Parathyroid adenoma (tissue), 2 donors: ENCODE measurements at regions not wholly inside any gene's neighbourhood (a gene's known extent, or its start where the extent isn't known, plus 50 kb on each side); places are given as distances from the start of the nearest gene placed in this dataset.

Experiments
- H2AFZ ChIP-seq: fragments of 300-600 bp; sonication (generic); one replicate; pipeline ENCODE4 v1.7.0; 2017; ENCODE audit warnings: antibody characterized with exemption, mild to moderate bottlenecking
- H3K27ac ChIP-seq: fragments of 300-600 bp; sonication (generic); one replicate; pipeline ENCODE4 v1.7.0; 2017
- H3K27me3 ChIP-seq: fragments of 300-600 bp; sonication (generic); one replicate; pipeline ENCODE4 v1.7.0; 2017; ENCODE audit warnings: low read length; ENCODE audit not compliant: control insufficient read depth, insufficient read depth
- H3K36me3 ChIP-seq: fragments of 300-600 bp; sonication (generic); one replicate; pipeline ENCODE4 v1.7.0; 2017; ENCODE audit warnings: low read length; ENCODE audit not compliant: control insufficient read depth, insufficient read depth
- H3K4me1 ChIP-seq: fragments of 300-600 bp; sonication (generic); one replicate; pipeline ENCODE4 v1.7.0; 2017; ENCODE audit warnings: control low read depth
- H3K4me2 ChIP-seq: fragments of 300-600 bp; sonication (generic); one replicate; pipeline ENCODE4 v1.7.0; 2017; ENCODE audit warnings: low read length
- H3K4me3 ChIP-seq: fragments of 300-600 bp; sonication (generic); one replicate; pipeline ENCODE4 v1.7.0; 2017; ENCODE audit warnings: low read depth, low read length
- H3K79me2 ChIP-seq: fragments of 300-600 bp; sonication (generic); one replicate; pipeline ENCODE4 v1.7.0; 2017; ENCODE audit warnings: control low read depth
- H3K9ac ChIP-seq: fragments of 300-600 bp; sonication (generic); one replicate; pipeline ENCODE4 v1.7.0; 2017; ENCODE audit warnings: mild to moderate bottlenecking
- H3K9me3 ChIP-seq: fragments of 300-600 bp; sonication (generic); one replicate; pipeline ENCODE4 v1.7.0; 2017; ENCODE audit warnings: low read length; ENCODE audit not compliant: control insufficient read depth
- TF ChIP-seq, protein P1 (sequence below): fragments of 300-600 bp; sonication (generic); IDR thresholded peaks from one replicate; pipeline ENCODE4 v1.7.0; 2017; ENCODE audit warnings: antibody characterized with exemption, mild to moderate bottlenecking
- donor health status: primary hyperparathyroidism.

DNA sequence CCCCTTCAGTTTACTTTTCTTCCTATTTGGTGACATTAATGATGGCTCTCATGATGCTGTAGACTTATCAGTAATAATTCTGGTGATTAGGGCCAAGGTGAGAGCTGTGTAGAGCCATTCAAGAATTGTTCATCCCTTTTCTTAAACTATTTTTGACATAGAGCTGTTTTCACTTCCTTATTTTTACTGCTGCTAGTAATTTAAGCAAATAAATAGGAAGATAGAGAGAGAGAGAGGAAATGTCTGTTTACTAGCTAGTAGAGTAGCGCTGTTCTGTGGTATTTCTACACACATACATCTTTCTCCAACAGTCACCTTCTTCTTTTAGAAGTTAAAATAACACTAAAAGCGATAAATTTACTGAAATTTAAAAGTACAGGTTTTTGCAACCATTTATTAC, 678.0 kb upstream of the ZP4 start:
- Histone ChIP-seq H3K4me1 (no peaks in the 10 kb centered on the region), H3K79me2 (no peaks in the 10 kb centered on the region), H3K27me3 (no peaks in the 10 kb centered on the region)

DNA sequence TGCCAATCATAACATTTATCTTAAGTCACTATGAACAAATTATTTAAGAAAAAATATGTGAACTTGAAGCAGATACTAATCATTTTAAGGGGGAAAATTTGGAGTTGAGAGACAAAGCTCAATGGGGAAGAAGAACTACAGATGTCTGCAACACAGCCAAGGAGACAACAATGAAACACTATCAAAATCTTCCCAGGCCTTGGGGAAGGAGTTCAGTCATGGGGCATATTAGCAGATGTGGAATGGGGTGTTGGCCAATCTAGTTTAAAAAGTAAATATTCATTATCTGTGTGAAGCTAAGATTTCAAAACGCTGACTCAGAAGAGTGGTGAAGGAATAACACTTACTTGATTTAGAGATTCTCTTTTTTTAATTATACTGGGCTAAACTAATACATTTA, 671.6 kb upstream of the ZP4 start:
- Histone ChIP-seq H3K4me3 (no peak overlapping the region), H2AFZ (no peak overlapping the region), H3K27ac (no peak overlapping the region), H3K27me3 (no peaks in the 10 kb centered on the region), H3K36me3 (no peaks in the 10 kb centered on the region), H3K4me2 (no peak overlapping the region), H3K4me1 (no peaks in the 10 kb centered on the region), H3K9ac (no peak overlapping the region), H3K79me2 (no peaks in the 10 kb centered on the region), H3K9me3 (no peaks in the 10 kb centered on the region)
- TF ChIP-seq, protein P1, sequence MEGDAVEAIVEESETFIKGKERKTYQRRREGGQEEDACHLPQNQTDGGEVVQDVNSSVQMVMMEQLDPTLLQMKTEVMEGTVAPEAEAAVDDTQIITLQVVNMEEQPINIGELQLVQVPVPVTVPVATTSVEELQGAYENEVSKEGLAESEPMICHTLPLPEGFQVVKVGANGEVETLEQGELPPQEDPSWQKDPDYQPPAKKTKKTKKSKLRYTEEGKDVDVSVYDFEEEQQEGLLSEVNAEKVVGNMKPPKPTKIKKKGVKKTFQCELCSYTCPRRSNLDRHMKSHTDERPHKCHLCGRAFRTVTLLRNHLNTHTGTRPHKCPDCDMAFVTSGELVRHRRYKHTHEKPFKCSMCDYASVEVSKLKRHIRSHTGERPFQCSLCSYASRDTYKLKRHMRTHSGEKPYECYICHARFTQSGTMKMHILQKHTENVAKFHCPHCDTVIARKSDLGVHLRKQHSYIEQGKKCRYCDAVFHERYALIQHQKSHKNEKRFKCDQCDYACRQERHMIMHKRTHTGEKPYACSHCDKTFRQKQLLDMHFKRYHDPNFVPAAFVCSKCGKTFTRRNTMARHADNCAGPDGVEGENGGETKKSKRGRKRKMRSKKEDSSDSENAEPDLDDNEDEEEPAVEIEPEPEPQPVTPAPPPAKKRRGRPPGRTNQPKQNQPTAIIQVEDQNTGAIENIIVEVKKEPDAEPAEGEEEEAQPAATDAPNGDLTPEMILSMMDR, result no peak

More for the DNA sequence above, 678.0 kb upstream of the ZP4 start:
- Histone ChIP-seq H2AFZ (no peak overlapping the region), H3K36me3 (no peaks in the 10 kb centered on the region), H3K9ac (no peak overlapping the region), H3K9me3 (no peaks in the 10 kb centered on the region), H3K4me3 (no peak overlapping the region), H3K4me2 (no peak overlapping the region), H3K27ac (no peak overlapping the region)
- TF ChIP-seq, protein P1, result no peak

DNA sequence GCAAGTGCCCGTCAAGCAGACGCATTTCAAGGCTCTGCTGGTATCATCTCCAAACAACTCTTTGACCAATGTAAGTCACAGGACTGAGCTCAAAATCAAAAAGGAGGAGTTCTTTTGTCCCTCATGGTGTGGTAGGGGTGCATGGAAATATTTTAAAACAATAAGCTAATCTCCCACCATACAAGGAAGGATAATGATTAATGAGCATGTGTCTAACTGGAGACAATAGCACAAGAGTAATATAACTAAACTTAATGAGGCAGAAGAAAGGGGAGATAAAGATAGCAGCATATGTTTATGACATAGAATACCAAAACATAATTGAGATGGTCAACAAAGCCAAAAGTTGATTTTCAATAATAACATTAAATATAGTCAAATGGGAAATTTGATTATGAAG, 668.0 kb upstream of the ZP4 start:
- TF ChIP-seq, protein P1, result no peak
- Histone ChIP-seq H3K27me3 (no peaks in the 10 kb centered on the region), H3K79me2 (no peaks in the 10 kb centered on the region), H2AFZ (no peak overlapping the region), H3K9ac (no peak overlapping the region), H3K4me1 (no peaks in the 10 kb centered on the region), H3K9me3 (no peaks in the 10 kb centered on the region), H3K4me2 (no peak overlapping the region), H3K27ac (no peak overlapping the region), H3K4me3 (no peak overlapping the region), H3K36me3 (no peaks in the 10 kb centered on the region)

DNA sequence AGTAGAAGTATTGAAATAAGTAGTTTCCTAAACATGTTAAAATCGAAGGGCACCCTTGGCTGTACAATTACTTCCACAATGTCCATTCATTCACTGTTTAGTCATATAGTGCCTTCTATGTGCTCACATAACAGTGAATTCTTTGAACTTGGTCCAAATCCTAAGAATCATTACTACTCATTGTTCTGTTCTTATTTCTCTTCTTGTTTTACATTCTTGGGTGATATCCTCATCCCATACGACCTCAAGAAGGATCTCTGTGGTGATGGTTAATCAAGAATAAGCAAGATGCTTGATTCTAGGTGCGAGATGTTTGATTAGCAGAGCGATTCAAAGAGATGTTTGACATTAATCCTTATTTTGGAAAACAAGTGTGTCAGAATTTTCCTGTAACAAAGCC, 667.4 kb upstream of the ZP4 start:
- Histone ChIP-seq H3K36me3 (no peaks in the 10 kb centered on the region), H3K9me3 (no peaks in the 10 kb centered on the region), H3K4me3 (no peak overlapping the region), H3K4me1 (no peaks in the 10 kb centered on the region), H3K27ac (no peak overlapping the region), H3K79me2 (no peaks in the 10 kb centered on the region), H3K27me3 (no peaks in the 10 kb centered on the region), H3K9ac (no peak overlapping the region), H2AFZ (no peak overlapping the region), H3K4me2 (no peak overlapping the region)
- TF ChIP-seq, protein P1, result no peak

DNA sequence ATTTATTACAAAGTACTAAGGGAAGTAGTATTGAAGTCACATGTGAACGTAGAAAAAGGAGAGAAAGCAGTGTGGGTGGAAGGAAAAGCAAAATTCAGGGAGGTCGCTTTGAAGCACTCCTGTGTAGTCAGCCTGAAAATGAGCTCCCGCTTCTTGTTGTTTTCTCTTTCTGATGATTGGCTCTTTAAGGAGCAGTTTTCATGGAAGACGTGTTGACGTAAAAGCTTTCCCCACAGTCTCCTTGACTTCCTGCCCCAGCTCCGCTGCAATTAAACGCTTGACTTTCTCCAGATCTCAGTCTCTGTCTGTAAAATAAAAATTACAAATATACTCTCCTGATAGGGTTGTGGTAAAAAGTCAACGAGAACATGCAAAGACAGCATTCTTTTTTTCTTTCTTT, 661.5 kb upstream of the ZP4 start:
- Histone ChIP-seq H3K4me3 (no peak overlapping the region), H3K36me3 (no peaks in the 10 kb centered on the region)

More for the DNA sequence above, 661.5 kb upstream of the ZP4 start:
- H3K9me3 ChIP-seq, result no peaks in the 10 kb centered on the region
- no peaks in the 10 kb centered on the region for H3K27me3 ChIP-seq
- no peak overlapping the region for H2AFZ ChIP-seq
- H3K4me1 ChIP-seq, result no peaks in the 10 kb centered on the region
- no peak overlapping the region for H3K9ac ChIP-seq
- H3K79me2 ChIP-seq, result no peaks in the 10 kb centered on the region
- H3K27ac ChIP-seq, result no peak overlapping the region
- H3K4me2 ChIP-seq, result no peak overlapping the region
- TF ChIP-seq, protein P1, result no peak
